Stimulated activated CD4-positive, alpha-beta T cell treated with anti-CD3 and anti-CD28 coated beads, TNF-alpha, amount 100 ng/mL, for 48 hours (primary cell): ENCODE measurements at regions not wholly inside any gene's neighbourhood (a gene's known extent, or its start where the extent isn't known, plus 50 kb on each side); places are given as distances from the start of the nearest gene placed in this dataset.

Experiments
- DNase-seq, 3 donors: peaks; one replicate each; pipeline ENCODE4 v3.0.0-alpha.2; 2020; ENCODE audit warnings: low read depth in 3 of 3

DNA sequence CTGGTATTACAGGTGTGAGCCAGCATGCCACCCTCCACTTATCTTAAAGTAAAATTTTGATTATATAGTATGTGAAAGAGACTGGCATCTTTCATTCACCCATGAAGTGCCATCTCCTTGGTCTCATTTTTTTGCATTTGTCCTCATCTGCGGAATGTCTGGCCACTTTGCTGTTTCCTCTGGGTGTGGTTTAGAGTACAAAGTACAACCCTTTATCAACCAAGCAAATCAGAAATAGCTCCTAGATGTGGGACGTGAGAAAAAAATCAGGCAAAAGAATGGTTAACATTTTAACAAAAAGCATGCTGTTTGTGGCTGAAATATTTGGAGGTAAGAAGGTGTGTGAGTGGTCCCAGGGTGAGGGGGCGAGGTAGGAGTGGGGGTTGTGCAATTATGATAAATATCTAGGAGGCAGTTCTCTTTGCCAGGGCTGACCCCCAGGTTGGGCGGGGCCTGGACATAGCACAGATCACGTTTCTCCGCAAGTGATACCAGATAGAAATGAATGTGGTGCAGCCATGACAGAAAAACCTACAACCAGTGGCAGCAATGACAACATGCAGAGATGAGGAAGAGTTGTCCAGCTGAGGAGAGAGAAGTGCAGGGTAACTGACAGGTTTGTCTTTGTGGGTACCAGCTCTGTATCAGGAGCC is 115.8 kb upstream of the SERTAD2 start:
- DNase-seq, result no peak

DNA sequence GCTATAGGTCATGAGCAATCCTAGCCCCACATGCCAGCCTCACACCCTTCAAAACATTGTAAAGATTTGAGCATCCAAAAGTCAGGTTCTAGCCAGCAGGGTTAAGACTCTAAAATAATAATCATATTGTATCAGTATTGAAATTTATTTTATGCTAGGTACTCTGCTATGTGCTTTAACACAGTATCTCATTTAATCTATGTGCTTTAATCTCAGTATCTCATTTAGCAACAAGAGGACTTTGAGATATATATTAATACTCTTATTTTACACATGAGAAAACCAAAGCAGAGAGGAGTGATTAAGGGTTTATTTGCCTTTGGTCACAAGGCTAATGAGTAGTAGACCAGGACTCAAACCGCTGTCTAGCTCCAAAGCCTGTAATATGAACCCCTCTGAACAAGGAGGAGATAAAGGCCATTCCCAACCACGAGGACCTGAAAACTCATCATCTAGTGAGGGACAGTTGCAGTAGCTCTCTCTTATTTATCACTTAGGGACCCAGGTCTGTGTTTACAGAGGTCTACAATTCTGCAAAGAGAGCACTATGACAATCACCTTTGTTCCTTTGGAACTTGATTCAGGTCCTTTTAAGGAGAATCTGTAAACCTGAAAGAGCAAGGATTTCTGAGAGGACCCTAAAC is 116.5 kb upstream of the SERTAD2 start:
- no peak for DNase-seq

DNA sequence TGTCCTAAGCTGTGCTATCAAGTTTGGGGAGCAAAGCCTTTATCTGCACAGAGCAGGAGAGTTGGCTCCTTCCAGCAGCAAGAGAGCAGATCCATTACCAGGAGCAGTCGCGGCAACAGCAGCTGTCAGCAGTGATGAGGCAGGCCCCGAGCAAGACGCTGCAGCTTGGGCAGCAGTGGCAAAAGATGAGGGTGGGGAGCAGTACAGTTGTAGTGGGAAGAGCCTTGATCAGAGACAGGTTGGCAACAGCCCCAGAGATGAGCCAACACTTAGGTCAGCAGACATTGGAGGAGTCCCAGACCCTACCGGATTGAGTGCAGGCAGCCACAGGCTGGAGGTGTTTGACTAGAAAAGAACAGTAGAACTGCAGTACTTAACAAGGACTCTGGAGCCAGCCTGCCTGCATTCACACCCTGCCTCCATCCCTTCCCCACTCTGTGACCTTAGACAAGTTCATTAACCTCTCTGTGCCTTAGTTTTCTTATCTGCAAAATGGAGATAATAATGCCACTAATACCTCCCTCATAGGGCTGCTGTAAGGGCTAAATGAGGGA is 117.1 kb upstream of the SERTAD2 start:
- no peak for DNase-seq

DNA sequence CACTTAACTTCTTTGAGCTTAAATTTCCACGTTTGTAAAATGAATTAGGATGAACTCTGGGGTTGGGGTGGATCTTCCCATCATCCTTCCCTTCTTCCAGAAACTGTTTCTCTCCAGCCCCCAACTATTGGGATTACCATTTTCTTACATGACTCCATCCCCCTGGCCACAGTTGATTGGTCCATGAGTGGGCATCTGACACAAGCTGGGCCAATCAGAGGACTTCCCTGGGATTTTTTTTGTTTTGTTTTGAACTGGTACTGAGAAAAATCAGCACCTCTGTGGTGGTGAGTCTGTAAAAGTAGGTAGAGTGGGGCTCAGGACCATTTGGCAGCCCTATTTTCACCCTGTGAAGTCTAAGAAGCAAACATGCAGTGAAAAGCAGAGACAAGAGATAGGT is 118.0 kb upstream of the SERTAD2 start:
- no peak for DNase-seq

DNA sequence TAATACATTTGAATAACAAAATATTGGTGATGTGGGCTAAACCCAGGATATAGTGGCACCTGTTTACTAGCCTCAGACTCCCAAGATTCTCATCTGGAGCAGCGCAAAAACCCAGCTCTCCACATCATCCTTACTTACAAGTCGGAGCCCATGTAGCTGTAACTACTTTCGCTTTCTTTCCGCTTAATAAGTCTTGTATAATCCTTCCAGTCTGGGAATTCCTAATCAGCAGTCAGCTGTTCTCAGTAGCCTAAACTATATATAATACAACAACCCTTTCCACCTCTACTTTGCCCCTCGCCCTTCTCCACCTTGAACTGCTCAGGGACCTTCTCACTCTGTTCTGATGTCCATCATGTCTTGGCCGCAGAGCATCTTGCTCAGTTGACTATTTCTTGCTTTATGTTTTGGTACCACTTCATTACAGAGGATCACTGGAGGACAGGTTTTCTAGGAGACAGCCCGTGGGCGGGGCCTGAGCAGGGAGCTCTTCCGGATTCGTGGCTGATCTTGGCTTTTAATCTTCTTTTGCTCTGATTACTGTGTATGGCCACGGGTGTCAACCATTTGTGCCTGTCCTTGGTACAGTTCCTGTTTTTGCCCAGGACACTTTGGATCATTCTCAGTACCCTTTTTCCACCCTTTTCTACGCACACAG is 119.9 kb upstream of the SERTAD2 start:
- DNase-seq, result no peak

DNA sequence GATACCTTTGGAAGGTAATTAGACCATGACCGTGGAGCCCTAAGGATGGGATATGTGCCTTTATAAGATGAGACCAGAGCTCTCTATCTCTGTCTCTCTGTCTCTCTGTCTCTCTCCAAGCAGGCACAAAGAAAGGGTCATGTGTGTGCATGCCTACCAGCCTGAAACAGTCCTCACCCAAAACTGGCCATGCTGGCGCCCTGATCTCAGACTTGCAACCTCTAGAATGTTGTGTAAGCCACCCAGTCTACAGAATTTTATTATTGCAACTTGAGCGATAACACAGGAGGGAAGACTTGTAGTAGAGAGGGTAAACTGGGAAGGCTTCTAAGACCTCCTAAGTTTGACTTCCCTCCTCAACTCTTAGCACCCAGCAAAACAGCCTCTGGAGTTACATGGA is 124.1 kb upstream of the SERTAD2 start:
- DNase-seq, result no peak

DNA sequence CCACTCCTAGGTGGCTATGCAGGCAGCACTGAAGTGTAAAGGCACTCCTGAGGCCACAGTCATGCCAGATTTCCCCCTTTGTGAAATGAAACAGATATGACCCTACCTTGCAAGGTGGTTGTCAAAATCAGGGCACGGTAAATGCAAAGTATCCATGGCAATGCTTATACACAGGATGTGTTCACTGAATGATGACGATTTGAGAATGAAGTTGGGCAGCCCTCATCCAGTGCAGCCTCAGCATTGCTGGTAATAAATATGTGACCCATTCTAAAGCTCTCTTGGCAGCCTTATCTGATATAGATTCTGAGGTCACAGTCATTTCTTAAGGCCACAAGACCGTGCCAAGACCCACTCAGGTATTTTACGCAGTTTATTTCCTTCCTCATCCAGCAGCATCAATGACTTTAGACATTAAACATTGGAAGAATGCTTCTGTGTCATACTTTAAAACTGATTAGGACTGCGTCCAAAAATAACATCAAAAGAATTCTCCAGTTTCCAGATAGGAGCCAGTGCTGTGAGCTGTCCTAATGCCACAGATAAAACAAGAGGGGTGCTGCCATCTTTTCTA is 125.5 kb upstream of the SERTAD2 start:
- DNase-seq, result no peak

DNA sequence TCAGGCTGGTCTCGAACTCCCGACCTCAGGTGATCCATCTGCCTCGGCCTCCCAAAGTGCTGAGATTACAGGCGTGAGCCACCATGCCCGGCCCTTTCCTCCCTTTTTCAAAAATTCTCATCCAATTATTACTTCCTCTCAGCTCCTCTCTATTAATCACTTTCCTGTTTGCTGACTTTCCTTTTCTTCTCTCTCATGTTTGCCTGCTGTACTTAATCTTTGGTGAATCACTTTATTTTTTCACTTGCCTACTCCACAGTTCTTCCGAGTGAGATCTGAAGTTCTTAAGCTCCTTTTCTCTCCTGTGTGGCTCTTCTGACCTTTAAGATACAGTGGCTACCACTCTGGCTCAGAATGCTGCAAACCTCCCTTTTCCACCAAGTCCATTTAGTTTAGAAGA is 126.3 kb upstream of the SERTAD2 start:
- no peak for DNase-seq

DNA sequence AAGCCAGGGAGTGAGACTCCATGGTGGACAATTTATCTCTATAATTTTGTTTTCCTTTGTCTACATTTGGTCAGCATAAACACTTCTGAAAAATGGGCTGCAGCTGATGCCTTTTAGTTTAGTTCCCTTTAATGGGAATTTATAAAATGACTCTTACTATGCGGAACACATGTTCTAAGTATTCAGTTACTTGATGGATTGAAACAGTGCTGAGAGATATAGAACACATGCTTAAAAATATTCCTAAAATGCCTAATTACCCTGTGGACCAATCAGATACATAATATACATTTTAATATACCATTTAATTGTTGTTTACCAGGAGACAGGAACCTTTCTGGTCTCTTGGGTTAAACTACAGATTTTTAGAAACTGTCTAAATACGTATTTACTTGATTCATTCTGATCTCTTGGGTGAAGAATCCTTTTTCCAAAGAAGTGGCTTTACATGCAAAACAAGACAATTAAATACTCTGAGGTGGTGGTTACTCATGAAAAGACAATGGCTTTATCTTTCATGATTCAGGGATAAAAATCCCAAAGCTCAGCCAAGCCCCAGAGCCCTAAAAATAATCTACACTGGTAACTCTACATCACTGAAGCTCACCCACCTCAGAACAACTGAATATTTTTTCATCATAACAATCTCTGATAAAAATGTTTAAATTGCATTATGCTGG is 128.1 kb upstream of the SERTAD2 start:
- no peak for DNase-seq

DNA sequence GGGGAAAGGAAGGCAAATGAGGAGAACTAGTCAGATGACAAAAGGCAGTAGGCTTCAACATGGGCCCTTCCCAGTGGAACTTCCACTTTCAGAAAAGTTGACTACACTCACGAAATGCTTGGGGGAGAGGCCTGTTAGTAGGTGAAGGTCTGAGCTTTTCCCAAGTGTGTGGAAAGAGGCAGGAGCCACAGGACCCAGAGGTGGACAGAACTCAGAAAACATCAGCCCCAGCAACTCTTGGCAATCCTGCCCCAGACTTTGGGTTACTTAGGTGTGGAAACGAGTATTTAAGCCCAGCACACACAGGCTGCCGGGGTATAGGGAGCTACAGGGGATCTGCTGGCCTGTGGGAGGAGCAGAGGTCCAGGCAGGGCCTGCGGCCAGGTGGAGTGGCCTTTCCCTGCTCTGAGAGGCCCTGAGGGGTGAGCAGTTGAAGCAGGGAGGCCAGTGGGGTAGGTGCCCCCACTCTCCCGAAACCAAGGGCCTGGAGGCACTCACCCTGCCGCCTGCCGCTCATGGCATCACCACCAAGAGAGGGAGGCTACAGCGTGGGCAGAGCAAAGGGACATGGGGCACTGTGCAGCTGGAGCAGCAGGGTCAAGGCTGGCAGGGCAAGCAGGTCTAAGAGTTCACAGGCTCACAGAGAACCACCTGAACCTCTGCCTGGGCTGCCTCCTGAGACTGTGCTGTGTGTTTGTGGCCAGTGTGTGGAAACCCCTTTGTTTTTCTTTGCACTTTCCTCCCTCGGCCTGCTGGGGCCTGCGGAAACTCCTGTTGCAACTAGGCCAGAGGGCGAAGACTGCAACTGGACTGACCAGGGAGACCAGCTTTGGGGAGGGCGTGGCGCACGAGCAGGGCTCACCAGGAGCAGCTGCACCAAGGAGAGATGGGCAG is 130.7 kb upstream of the SERTAD2 start:
- DNase-seq, result no peak

DNA sequence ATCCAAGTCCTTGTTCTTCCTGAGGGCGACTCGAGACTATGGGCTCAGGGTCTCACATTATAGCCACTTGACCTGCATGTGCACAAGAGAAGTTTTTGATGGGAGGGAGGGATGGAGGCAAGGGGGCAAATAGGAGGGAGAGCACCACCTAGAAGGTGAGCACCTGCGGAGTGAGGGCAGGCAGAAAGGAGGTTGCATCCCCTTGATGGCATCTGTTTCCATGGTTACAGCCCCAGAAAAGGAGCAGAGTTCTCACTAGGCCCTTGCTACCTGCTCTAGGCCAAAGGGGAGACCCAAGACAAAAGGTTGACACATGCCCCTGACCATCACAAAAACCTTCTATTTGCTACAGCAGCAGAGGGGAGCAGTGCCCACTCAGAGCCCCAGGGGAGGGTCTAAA is 131.5 kb upstream of the SERTAD2 start:
- no peak for DNase-seq

DNA sequence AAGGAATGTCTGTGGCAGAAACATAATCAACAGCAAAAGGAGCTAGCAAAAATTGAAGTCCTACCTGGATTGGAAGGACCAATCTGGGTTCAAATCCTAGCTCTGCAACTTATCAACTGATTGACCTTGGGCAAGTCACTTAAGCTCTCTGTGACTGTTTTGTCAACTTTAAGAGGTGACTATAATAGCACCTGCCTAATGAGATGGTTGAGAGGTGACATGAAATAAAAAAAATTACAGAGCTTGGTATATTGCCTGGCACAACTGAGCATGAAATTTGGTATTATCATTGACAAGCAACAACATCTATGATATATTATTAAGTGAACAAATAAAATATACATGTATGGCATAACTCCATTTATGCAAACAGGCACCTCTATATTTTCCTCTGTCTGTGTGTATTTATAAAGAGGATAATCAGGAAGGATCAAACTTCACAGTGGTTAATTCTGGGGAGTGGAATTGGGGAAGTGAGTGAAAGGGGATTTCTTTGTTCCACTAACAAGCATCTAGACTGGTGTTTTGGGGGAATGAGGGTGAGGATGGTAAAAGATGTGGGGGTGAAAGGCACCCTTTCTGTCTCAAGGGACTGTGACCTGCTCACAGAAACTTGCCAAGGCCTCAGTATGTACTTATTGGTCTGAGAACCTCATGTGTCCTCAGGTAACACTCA is 132.8 kb upstream of the SERTAD2 start:
- no peak for DNase-seq

DNA sequence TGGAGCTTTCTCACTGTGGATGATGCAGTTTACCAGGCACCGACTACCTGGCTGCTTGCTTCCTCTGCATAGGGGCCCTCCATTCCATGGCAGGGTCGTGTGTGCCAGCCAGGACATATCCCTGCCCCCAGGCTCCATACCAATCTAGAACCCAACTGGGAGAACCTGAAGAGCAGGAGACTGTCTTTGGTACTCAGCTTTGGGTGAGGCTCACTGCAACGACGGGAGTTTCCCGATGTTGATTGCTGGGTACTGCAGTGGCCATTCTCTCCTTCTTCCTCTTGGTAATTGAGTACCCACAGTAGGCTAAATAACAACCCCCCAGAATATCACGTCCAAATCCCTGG is 133.3 kb upstream of the SERTAD2 start:
- DNase-seq, result no peak

DNA sequence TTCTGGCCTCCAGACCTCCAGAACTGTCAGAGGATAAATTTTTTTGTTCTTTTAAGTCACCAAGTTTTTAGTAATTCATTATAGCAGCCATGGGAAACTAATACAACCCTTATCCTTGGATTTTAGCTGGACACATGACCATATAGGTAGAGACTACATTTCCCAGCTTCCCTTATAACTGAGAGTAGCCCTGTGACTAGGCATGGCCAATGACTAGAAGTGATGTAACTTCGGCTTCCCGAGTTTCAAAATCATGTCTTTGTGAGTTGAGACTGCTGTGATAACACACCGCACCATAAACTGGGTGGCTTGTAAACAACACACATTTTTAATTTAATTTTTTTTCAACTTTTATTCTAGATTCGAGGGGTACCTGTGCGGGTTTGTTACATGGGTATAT is 134.0 kb upstream of the SERTAD2 start:
- DNase-seq, result no peak

DNA sequence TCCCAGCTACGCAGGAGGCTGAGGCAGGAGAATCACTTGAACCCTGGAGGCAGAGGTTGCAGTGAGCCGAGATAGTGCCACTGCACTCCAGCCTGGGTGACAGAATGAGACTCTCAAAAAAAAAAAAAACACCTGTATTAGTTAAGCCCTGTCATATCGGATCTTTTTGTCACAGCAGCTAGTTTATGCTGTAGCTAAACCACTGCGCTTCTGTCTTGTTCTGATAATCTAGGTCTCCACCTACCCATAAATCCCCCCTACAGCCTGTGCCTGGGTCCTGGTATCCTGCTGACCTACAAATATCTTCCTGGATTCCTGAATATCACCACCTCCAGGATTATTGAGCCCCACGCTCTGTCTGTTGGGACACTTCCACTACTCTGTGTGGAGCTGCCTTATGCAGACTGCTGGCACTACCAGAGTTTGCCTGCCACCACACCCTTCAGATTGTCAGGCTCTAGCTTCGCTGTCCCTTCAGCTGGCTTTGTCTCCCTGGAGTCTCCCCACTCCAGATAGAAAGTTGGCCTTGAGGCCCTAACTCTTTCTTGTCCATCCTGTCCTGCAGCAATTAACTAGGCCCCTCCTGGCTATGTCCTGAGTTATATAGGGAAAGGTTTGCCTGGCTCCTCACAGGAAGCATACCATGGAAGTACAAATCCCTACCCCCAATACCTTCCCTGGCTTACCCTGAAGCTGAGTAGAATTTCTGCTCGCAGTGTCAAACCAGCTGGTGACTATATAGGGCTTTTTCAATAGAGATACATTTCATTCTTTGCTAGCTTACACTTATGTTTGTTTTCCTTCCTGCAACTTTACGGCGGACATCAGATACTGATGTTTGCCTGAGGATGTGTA is 136.0 kb upstream of the SERTAD2 start:
- DNase-seq, result no peak

DNA sequence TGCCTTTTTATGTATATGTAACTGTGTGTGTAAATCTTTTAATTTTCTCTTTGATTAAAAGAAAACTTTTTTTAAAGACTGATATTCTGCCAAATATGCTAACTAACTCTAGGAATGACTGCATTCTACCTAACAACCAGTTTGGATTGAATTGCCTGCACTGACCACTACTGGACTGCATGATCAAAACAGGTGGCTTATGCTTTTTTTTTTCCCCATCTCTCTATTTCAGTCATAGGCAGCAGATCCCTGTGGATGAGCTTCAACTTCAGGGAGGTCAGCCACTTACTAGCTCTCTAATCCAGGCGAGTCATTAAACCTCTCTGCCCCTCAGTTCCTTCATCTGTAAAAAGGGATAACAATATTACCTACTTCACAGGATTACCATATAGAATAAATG is 138.6 kb upstream of the SERTAD2 start:
- DNase-seq, result no peak

DNA sequence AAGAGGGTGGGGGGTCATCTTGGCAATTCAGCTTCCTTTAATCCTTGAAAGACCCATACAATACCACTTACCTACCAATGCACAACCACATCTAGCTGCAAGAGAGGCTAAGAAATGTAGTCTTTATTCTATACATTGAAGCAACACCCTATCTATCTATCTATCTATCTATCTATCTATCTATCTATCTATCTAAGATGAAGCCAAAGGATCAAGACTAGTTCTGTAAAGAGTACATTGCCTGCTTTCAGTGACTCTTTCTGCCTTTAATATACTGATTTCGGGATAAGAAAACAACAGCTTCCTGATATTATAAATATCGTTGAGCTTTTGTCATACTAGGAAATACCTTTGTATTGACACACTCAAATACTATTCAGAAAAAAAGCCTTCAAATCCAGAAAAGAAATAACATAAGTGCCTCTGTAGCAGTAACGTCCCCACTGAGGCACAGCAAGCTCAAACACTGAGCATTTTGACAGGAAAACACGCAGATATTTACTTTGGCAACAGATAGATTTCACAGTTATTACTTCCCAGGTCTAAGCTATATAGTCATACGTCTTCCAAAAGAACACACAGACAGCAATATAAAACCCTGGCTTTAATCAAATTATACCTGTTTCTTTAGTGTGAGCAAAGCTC is 139.4 kb upstream of the SERTAD2 start:
- DNase-seq, result no peak

DNA sequence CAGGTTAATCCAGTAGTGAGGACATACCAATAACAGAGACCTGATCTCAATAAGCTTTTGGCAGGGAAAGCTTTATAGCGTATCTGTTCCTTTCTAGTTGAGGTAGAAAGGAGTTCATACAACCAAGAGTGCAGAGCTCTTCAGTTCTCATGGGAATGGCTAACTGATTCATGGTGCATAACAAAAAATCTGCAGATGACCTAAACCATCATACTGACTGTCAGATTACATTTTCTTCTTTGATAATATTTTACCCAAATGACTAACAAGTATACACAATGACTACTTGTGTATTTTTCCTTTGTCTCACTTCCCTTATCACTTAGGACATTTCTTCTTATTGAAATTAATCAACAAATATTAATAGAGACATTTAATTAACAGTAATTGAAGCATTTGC is 140.0 kb upstream of the SERTAD2 start:
- DNase-seq, result no peak

DNA sequence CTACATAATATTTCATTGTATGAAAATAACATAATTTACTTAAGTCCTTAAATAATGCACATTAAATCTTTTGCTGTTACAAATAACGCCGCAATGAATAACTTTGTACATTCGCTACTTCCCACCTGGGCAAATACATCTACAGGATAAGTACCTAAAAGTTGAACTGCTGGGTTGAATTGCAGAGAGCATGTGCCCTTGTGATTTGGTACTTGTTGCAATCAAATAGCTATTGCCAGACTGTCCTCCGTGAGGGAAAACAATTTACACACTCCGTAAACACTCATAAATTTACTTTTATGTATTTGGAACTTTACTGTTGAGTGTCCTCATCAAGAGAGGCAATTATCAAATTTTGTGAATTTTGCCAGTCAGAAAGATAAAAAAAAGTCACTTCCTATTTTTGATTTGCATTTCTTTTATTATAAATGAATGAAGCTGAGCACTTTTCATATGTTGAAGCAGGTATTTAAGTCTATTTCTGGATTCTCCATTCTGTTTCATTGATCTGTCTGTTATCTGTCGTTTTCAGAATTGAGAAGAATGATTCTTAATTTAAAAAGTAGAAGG is 140.8 kb upstream of the SERTAD2 start:
- DNase-seq, result no peak
